ENCODE measurements at regions not wholly inside any gene's neighbourhood (a gene's known extent, or its start where the extent isn't known, plus 50 kb on each side); places are given as distances from the start of the nearest gene placed in this dataset.

DNA sequence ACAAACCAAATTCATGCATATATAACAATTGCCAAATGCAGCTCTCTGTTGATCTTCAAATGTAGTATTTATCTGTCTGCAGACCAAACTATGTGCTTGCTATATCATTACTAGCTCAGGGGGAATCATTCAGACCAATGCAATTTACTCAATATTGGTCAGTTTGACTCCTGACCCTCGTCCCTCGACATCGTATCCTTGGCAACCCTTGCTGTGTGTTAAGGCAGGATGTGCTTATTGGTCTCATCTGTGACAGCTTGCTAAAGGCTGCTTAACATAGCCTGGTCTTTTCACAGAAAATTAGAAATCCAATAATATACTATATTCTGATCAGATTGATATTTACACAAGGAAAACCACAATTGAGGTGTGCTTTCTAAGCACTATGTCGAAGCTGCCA, 747.1 kb downstream of the GALR1 start:
- H3K4me3 ChIP-seq = no peak overlapping the region
- peaks cover 0 to 21% (median 15%) of the 10 kb centered on the region in 8 donors for H3K9me3 ChIP-seq
- H3K27me3 ChIP-seq (replicated peaks in 1 of 7) = no peaks in the 10 kb centered on the region
- WGBS, 5 donors = 62 to 81% (median 70%) methylated on average over 4 of the region's 4 CpGs
- intact Hi-C loops (cut with DNase I; ENCODE audit: low total_unique reads) = no loop called here
- no peaks in the 10 kb centered on the region for H3K36me3 ChIP-seq
- no peaks in the 10 kb centered on the region for H3K4me1 ChIP-seq
- no peak overlapping the region for H3K27ac ChIP-seq
- DNase-seq = no peak
- no peak for TF ChIP-seq CTCF (IDR thresholded peaks at IDR 0.05 in 8 of 11, conservative IDR thresholded peaks at IDR 0.05 in 3 of 11)
- no peak for TF ChIP-seq POLR2AphosphoS5 (IDR thresholded peaks at IDR 0.05)
- TF ChIP-seq POLR2A (IDR thresholded peaks at IDR 0.05) = no peak

DNA sequence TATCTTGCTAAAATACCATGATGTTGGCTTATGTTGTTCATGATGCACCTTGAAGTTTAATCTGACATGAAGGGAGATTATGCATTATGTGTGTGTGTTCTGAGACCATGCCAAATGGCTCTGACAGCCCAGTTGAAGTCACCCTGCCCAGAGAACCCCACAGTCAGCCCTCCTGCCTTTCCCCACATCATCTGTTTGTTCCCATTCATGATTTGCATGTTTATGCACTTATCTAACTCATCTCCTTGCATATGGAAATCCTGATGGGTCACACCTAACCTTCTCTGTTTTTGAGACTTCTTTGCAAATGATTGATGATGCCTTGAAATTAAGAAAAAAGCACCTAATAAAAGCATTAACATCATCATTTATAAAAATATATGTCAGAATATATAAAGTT, 752.2 kb downstream of the GALR1 start:
- H3K4me1 ChIP-seq = no peaks in the 10 kb centered on the region
- intact Hi-C loops (cut with DNase I; ENCODE audit: low total_unique reads) = no loop called here
- no peak for DNase-seq
- no peak overlapping the region for H3K27ac ChIP-seq
- no peak overlapping the region for H3K4me3 ChIP-seq
- no peak for TF ChIP-seq POLR2AphosphoS5 (IDR thresholded peaks at IDR 0.05)
- TF ChIP-seq POLR2A (IDR thresholded peaks at IDR 0.05) = no peak
- TF ChIP-seq CTCF (IDR thresholded peaks at IDR 0.05 in 8 of 11, conservative IDR thresholded peaks at IDR 0.05 in 3 of 11) = no peak
- no peaks in the 10 kb centered on the region for H3K36me3 ChIP-seq
- peaks cover 0 to 26% (median 19%) of the 10 kb centered on the region in 8 donors for H3K9me3 ChIP-seq
- H3K27me3 ChIP-seq (replicated peaks in 1 of 7) = peaks cover 0 to 16% (median 0%) of the 10 kb centered on the region in 7 donors

DNA sequence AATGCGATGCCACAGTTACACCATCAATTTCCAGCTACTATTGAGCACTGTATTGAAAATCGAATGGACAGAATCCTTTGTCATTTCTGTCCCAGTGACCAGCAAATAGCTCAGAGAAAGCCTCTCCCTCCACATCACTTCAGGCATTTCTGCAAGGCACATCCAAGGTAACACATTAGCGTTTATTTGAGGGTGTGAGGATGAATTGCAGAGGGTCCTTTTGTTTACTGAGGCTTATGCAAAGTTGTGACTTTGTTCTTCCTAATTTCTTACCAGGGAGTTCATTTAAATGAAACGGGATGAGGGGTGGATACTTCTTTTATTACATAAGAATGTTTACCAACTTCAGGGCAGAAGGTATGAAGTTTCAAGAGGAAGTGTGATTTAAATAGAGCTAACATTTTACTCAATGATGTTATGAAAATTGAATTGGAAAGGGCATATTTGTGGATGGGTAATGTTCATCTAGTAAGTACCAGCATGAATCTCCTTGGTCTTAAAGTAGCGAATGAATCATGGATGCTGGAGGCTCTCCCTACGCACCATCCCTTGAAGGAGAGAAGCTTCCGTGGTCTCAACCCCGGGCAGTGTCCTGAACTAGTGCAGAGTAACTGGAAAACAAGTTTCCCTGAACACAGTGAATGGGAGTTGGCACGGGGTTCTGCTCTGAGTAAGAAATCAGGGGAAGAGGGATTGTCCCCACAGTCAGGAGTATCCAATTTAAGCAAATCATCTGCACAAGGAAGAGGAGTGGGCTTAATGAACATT, 756.5 kb downstream of the GALR1 start:
- no peak overlapping the region for H3K4me3 ChIP-seq
- H3K4me1 ChIP-seq = no peaks in the 10 kb centered on the region
- intact Hi-C loops (cut with DNase I; ENCODE audit: low total_unique reads) = no loop called here
- H3K27ac ChIP-seq = no peak overlapping the region
- WGBS, 5 donors = 20 to 27% (median 24%) methylated on average over 9 of the region's 9 CpGs
- no peak for DNase-seq
- H3K9me3 ChIP-seq = peaks cover 0 to 15% (median 7%) of the 10 kb centered on the region in 8 donors
- H3K27me3 ChIP-seq (replicated peaks in 1 of 7) = peaks cover 0 to 18% (median 0%) of the 10 kb centered on the region in 7 donors
- H3K36me3 ChIP-seq = no peaks in the 10 kb centered on the region
- TF ChIP-seq POLR2AphosphoS5 (IDR thresholded peaks at IDR 0.05) = no peak

- intact Hi-C loops (cut with DNase I; ENCODE audit: low total_unique reads) = no loop called here
- H3K27me3 ChIP-seq (replicated peaks in 1 of 7) = peaks cover 0 to 18% (median 0%) of the 10 kb centered on the region in 7 donors
- no peak overlapping the region for H3K27ac ChIP-seq
- no peaks in the 10 kb centered on the region for H3K4me1 ChIP-seq
- no peak overlapping the region for H3K4me3 ChIP-seq
- TF ChIP-seq CTCF (IDR thresholded peaks at IDR 0.05 in 8 of 11, conservative IDR thresholded peaks at IDR 0.05 in 3 of 11) = no peak
- TF ChIP-seq POLR2AphosphoS5 (IDR thresholded peaks at IDR 0.05) = no peak
- no peak for TF ChIP-seq POLR2A (IDR thresholded peaks at IDR 0.05)
- H3K36me3 ChIP-seq = no peaks in the 10 kb centered on the region
- no peak for DNase-seq
- WGBS, 5 donors = 21 to 29% (median 28%) methylated on average over 6 of the region's 6 CpGs
- peaks cover 0 to 9% (median 1%) of the 10 kb centered on the region in 8 donors for H3K9me3 ChIP-seq
These were observed 757.2 kb downstream of the GALR1 start for GRCh38 chr18:78006774-78007260.

Data from spleen (tissue), 11 donors.